H9 (cell line): ENCODE measurements at regions not wholly inside any gene's neighbourhood (a gene's known extent, or its start where the extent isn't known, plus 50 kb on each side); places are given as distances from the start of the nearest gene placed in this dataset.

Experiments
- DNase-seq: peaks from one replicate; pipeline ENCODE4 v3.0.0-alpha.2; 2017
- H2AFZ ChIP-seq: one replicate; pipeline ENCODE4 v1.6.1; 2013; ENCODE audit warnings: mild to moderate bottlenecking, low read length, control low read depth, moderate library complexity
- H2AK5ac ChIP-seq: 2 replicates; pipeline ENCODE4 v1.6.1; 2013; ENCODE audit warnings: low read length, control low read depth, mixed read lengths; ENCODE audit not compliant: insufficient read length
- H2BK120ac ChIP-seq: one replicate; pipeline ENCODE4 v1.6.1; 2013; ENCODE audit warnings: low read depth, mild to moderate bottlenecking, low read length, control low read depth, inconsistent platforms; ENCODE audit not compliant: poor library complexity, severe bottlenecking
- H2BK12ac ChIP-seq: 2 replicates; pipeline ENCODE4 v1.6.1; 2013; ENCODE audit warnings: low read length, control low read depth, mixed read lengths, low read depth; ENCODE audit not compliant: insufficient read length
- H2BK15ac ChIP-seq: 2 replicates; pipeline ENCODE4 v1.6.1; 2013; ENCODE audit warnings: low read depth, low read length, control low read depth
- H2BK20ac ChIP-seq: one replicate; pipeline ENCODE4 v1.6.1; 2013; ENCODE audit warnings: low read depth, mild to moderate bottlenecking, low read length, control low read depth, inconsistent platforms; ENCODE audit not compliant: poor library complexity, severe bottlenecking
- H2BK5ac ChIP-seq: 2 replicates; pipeline ENCODE4 v1.6.1; 2013; ENCODE audit warnings: low read length, control low read depth, mixed read lengths; ENCODE audit not compliant: insufficient read length
- H3K14ac ChIP-seq: 2 replicates; pipeline ENCODE4 v1.6.1; 2013; ENCODE audit warnings: low read length, control low read depth; ENCODE audit not compliant: insufficient read depth
- H3K18ac ChIP-seq: 2 replicates; pipeline ENCODE4 v1.6.1; 2013; ENCODE audit warnings: low read depth, mild to moderate bottlenecking, mixed read lengths, low read length, control low read depth; ENCODE audit not compliant: insufficient read length
- H3K23ac ChIP-seq: 2 replicates; pipeline ENCODE4 v1.6.1; 2013; ENCODE audit warnings: low read length, control low read depth, mixed read lengths, low read depth; ENCODE audit not compliant: insufficient read length
- H3K23me2 ChIP-seq: 2 replicates; pipeline ENCODE4 v1.6.1; 2013; ENCODE audit warnings: low read depth, mild to moderate bottlenecking, mixed read lengths, low read length, control low read depth; ENCODE audit not compliant: insufficient read length, poor library complexity, severe bottlenecking
- H3K27ac ChIP-seq: 2 replicates; pipeline ENCODE4 v1.5.1; 2013; ENCODE audit warnings: low read length, control low read depth, mixed read lengths, low read depth; ENCODE audit not compliant: insufficient read length
- H3K27me3 ChIP-seq: 2 replicates; pipeline ENCODE4 v1.6.1; 2013; ENCODE audit warnings: low read length, control low read depth, inconsistent platforms; ENCODE audit not compliant: insufficient read depth
- H3K4ac ChIP-seq: 2 replicates; pipeline ENCODE4 v1.6.1; 2013; ENCODE audit warnings: low read depth, mild to moderate bottlenecking, control low read depth, inconsistent platforms, low read length, moderate library complexity
- H3K4me1 ChIP-seq: 2 replicates; pipeline ENCODE4 v1.6.1; 2013; ENCODE audit warnings: low read length, control low read depth, inconsistent platforms; ENCODE audit not compliant: insufficient read depth
- H3K4me2 ChIP-seq: 2 replicates; pipeline ENCODE4 v1.6.1; 2013; ENCODE audit warnings: low read length, control low read depth, mixed read lengths; ENCODE audit not compliant: insufficient read length, insufficient read depth
- H3K56ac ChIP-seq: 2 replicates; pipeline ENCODE4 v1.6.1; 2013; ENCODE audit warnings: low read depth, mild to moderate bottlenecking, mixed read lengths, low read length, control low read depth; ENCODE audit not compliant: insufficient read length
- H3K79me1 ChIP-seq: 2 replicates; pipeline ENCODE4 v1.6.1; 2013; ENCODE audit warnings: low read depth, mild to moderate bottlenecking, moderate library complexity, low read length, control low read depth, inconsistent platforms; ENCODE audit not compliant: insufficient read depth, poor library complexity, severe bottlenecking
- H3K79me2 ChIP-seq: 2 replicates; pipeline ENCODE4 v1.6.1; 2013; ENCODE audit warnings: low read length, control low read depth, inconsistent platforms; ENCODE audit not compliant: insufficient read depth
- H3K9ac ChIP-seq: 2 replicates; pipeline ENCODE4 v1.6.1; 2013; ENCODE audit warnings: low read length, control low read depth, mixed read lengths; ENCODE audit not compliant: insufficient read length; ENCODE audit errors: extremely low read depth
- H3K9me3 ChIP-seq: one replicate; pipeline ENCODE4 v1.6.1; 2013; ENCODE audit warnings: low read depth, low read length, inconsistent platforms; ENCODE audit not compliant: control insufficient read depth
- H3T11ph ChIP-seq: one replicate; pipeline ENCODE4 v1.6.1; 2013; ENCODE audit warnings: mild to moderate bottlenecking, low read length, control low read depth, inconsistent platforms
- H4K20me1 ChIP-seq: one replicate; pipeline ENCODE4 v1.6.1; 2013; ENCODE audit not compliant: control insufficient read depth, insufficient read length, insufficient read depth
- H4K5ac ChIP-seq: 2 replicates; pipeline ENCODE4 v1.6.1; 2013; ENCODE audit warnings: low read depth, mild to moderate bottlenecking, mixed read lengths, low read length, control low read depth; ENCODE audit not compliant: insufficient read length
- H4K8ac ChIP-seq: replicated peaks from 2 replicates; pipeline ENCODE4 v1.6.1; 2013; ENCODE audit warnings: low read length, control low read depth, mixed read lengths, low read depth; ENCODE audit not compliant: insufficient read length
- H4K91ac ChIP-seq: 2 replicates; pipeline ENCODE4 v1.6.1; 2013; ENCODE audit warnings: low read depth, mild to moderate bottlenecking, moderate library complexity, mixed read lengths, low read length, control low read depth; ENCODE audit not compliant: insufficient read length
- H3K27ac Mint-ChIP-seq, 3 experiments: 2 replicates in 2 of 3; 3 replicates in 1 of 3; pipeline ENCODE4 v1.8.0; 2020 to 2021; ENCODE audit warnings: mixed read lengths in 3 of 3, mild to moderate bottlenecking in 1 of 3, moderate library complexity in 1 of 3
- H3K27me3 Mint-ChIP-seq: 2 replicates; pipeline ENCODE4 v1.8.0; 2021; ENCODE audit warnings: low read depth, mild to moderate bottlenecking, moderate library complexity, mixed read lengths
- H3K36me3 Mint-ChIP-seq, 3 experiments: 2 replicates in 2 of 3; 3 replicates in 1 of 3; pipeline ENCODE4 v1.8.0; 2020 to 2021; ENCODE audit warnings: low read depth in 3 of 3, mixed read lengths in 3 of 3; ENCODE audit not compliant: insufficient read depth in 1 of 3
- H3K4me1 Mint-ChIP-seq, 2 experiments: 2 replicates each; pipeline ENCODE4 v1.8.0; 2020; ENCODE audit warnings: mixed read lengths in 2 of 2
- H3K4me3 Mint-ChIP-seq, 2 experiments: 2 replicates in 1 of 2; 3 replicates in 1 of 2; pipeline ENCODE4 v1.8.0; 2020 to 2021; ENCODE audit warnings: mild to moderate bottlenecking in 2 of 2, mixed read lengths in 2 of 2, moderate library complexity in 1 of 2
- H3K9me3 Mint-ChIP-seq, 2 experiments: 2 replicates in 1 of 2; 3 replicates in 1 of 2; pipeline ENCODE4 v1.8.0; 2020; ENCODE audit warnings: mild to moderate bottlenecking in 2 of 2, mixed read lengths in 2 of 2, moderate library complexity in 1 of 2
- CTCF ChIP-seq: fragments of 200-600 bp; sonication (generic); conservative IDR thresholded peaks from 3 replicates; pipeline ENCODE4 v1.8.0; 2021; ENCODE audit warnings: antibody characterized with exemption, mild to moderate bottlenecking
- WGBS: extraction: QIAGEN DNeasy Blood & Tissue Kit; methylation state at CpG from one replicate; pipeline ENCODE4 v1.1.7; 2013; ENCODE audit warnings: missing lambda C conversion rate, low lambda C conversion rate, mixed read lengths; ENCODE audit not compliant: insufficient read length; ENCODE audit errors: extremely low coverage; 5-methylcytosine and 5-hydroxymethylcytosine counted together

- Histone ChIP-seq H4K5ac (no peak overlapping the region), H2BK120ac (no peak overlapping the region), H4K20me1 (no peaks in the 10 kb centered on the region), H3K23ac (no peak overlapping the region), H3K79me2 (no peaks in the 10 kb centered on the region), H3K18ac (no peak overlapping the region), H3K9ac (no peak overlapping the region), H2AFZ (no peak overlapping the region), H3K4me1 (no peaks in the 10 kb centered on the region), H2BK12ac (no peak overlapping the region), H3K56ac (no peak overlapping the region), H3T11ph (no peak overlapping the region), H3K23me2 (no peaks in the 10 kb centered on the region), H4K8ac (no peak overlapping the region), H2BK20ac (no peak overlapping the region), H3K79me1 (no peaks in the 10 kb centered on the region), H2BK5ac (no peak overlapping the region), H3K9me3 (peaks cover 6% of the 10 kb centered on the region), H4K91ac (no peak overlapping the region), H3K14ac (no peak overlapping the region), H2AK5ac (no peak overlapping the region), H3K27ac (no peak overlapping the region), H3K4ac (no peak overlapping the region), H2BK15ac (no peak overlapping the region), H3K4me2 (no peak overlapping the region), H3K27me3 (no peaks in the 10 kb centered on the region)
- no peak overlapping the region for H3K4me3 Mint-ChIP-seq
- peaks cover under 1 to 10% (median 2%) of the 10 kb centered on the region in 3 experiments; a peak in 5 of 7 replicates for H3K36me3 Mint-ChIP-seq
- no peak for DNase-seq
- H3K4me1 Mint-ChIP-seq = peaks cover 0 to 5% of the 10 kb centered on the region in 2 experiments; a peak in 1 of 4 replicates
- no peak overlapping the region for H3K27ac Mint-ChIP-seq
- TF ChIP-seq CTCF = no peak
- WGBS = no CpG with 5 or more reads among the region's 1 CpG
- H3K27me3 Mint-ChIP-seq = no peaks in the 10 kb centered on the region
- H3K9me3 Mint-ChIP-seq = peaks cover 7 to 16% of the 10 kb centered on the region in 2 experiments; a peak in 4 of 5 replicates
These were observed 1135.3 kb downstream of the SLITRK5 start for GRCh38 chr13:88806438-88806837.
